ENCODE measurements at regions not wholly inside any gene's neighbourhood (a gene's known extent, or its start where the extent isn't known, plus 50 kb on each side); places are given as distances from the start of the nearest gene placed in this dataset.

- no peak for DNase-seq
Measured at GRCh38 chr22:48905206-48905975, 922.3 kb downstream of the BRD1 start.

DNA sequence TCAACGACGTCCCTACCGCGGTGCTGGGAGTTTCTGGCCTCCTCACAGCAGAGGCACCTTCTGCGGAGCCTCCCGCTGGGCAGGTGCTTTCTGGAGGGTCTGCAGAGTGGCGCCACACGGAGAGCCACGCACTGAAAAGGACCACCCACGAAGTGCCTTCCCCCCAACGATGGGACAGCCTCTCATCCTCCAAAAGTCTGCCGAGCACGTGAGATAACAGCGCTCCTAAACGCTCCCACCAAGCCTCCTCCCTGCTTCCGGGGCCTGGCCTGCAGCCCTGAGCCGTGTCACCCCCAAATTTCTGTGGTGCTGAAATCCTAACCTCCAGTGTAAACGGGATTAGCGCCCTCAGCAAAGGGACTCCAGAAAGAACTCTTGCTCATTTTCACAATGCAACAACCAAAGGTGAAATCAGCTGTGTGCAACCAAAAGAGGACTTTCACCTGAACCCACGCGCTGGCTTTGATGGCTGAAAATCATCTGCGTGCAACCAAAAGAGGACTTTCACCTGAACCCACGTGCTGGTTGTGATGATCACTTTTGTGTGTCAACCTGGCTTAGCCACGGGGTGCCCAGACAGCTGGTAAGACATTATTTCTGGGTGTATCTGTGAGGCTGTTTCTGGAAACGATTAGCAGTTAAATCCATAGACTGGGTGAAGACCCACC is 924.6 kb downstream of the BRD1 start:
- DNase-seq: no peak

- DNase-seq: no peak
Measured at GRCh38 chr22:48902001-48902869, 925.4 kb downstream of the BRD1 start.

GRCh38 chr22:48901324-48901723 is 926.3 kb downstream of the BRD1 start:
- no peak for DNase-seq

DNA sequence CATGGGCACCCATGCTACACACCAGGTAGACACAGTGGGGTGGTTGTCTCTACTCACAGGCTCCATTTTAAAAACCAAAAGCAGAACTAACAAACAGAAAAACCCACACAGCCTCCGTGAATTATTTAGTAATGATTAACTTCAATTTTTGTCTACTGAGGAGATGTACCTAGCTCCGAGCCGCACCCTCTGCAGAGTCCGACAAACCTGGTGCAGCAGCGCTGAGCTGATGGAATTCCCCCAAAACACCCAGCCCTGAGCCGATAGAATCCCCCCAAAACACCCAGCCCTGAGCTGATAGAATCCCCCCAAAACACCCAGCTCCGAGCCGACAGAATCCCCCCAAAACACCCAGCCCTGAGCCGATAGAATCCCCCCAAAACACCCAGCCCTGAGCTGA is 927.0 kb downstream of the BRD1 start:
- no peak for DNase-seq

DNA sequence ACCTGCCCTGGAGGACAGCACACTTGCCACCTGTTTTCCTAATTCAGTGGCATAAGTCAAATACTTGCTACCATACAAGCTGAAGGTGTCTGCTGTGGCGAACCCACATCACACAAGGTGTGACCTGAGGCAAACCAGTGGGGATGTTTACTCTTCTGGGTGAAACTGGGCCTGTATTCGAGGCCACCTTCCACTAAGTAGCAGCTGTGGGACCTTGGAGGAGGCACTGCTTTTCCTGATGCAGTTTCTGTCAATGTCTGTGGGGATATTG is 927.4 kb downstream of the BRD1 start:
- DNase-seq: no peak

DNA sequence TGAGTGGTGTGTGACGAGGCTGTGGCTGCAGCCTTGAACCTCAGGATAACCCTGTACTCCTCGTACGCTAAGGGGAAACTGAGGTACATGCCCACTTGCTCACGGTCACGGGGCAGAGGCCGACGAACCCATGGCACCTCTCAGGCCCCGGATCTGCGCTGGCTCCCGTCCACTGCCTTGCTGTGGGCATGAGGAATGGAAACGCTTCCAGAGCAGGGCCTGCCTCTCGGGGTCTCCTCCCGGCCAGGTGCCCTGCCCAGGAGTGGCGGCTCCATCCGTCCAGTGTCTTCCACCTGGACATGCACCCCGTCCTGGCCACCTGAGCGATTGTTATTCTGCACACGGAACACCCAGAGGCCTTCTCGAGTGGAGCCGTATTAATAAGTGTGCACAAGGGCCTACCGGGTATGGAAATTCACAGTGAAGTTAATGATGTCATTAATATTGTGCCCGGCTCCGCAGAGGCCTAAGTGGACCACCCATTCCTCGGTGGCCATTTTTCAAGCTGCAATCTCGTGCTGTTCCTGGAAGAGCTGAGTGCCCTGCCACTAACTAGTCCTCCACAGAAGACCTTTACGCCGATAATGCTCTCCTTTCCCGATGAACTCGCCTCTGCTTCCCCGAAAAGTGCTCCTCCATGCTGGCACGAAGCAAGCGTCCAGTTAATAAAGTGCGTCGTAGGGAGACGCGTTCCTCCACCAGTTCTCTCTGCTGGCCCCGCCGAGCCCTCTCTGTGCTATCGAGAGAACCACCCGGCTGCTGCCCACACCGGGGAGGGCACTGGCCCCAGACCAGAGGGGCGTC is 927.9 kb downstream of the BRD1 start:
- no peak for DNase-seq

DNA sequence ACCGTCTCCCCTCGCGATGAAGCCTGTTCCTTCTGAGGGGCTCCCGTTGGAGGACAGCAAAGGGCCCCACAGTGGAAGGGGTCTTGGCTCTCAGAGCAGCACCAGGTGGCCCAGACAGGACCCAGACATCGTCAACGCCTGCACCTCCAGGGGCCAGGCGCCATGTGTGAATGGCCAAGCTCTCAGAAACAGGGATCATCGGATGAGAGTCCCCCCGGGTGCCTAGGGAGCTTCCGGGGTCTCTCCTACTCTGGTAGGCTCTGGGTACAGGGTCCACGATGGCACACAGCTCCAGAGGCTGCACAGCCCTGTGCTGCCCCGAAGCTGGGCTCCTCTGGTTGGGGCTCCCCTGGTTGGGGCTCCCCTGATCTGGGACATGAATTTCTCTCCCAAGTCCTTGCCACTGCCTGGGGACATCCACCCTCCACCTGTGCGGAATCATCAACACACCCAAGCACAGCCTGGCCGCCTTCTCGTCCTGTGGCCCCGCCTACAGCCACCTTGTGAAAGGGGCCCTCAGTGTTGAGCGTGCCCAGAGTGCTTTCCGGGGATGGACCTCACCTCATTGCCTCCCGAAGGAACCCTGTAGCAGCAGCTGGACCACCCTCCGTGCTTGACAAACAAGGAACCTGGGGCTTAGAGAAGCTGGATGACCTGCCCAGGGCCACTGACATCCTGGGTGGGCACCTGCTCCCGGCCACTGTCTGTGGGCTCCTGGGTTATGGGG is 929.0 kb downstream of the BRD1 start:
- no peak for DNase-seq

- no peak for DNase-seq
Measured at GRCh38 chr22:48897645-48898370, 929.9 kb downstream of the BRD1 start.

GRCh38 chr22:48896766-48897644 is 930.7 kb downstream of the BRD1 start:
- no peak for DNase-seq

GRCh38 chr22:48895831-48896765 is 931.6 kb downstream of the BRD1 start:
- DNase-seq: no peak

DNA sequence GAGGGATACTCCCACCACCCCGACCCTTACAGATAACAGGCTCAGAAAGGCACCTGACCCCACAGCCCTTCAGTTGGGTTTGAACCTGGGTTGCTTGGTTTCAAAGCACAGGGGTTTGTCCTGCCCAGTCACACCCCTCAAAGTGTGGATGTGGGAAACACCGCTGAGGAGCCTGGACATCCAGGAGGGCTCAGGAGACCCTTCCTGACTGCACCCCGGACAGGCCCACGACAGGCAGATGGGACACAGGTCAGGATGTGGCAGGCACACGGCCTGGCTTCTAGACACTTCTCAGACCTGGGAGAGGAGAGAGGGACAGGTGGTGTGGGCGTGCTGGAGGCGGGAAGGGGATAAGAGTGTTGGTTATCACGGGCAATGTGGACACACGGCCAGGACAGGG is 932.3 kb downstream of the BRD1 start:
- no peak for DNase-seq

DNA sequence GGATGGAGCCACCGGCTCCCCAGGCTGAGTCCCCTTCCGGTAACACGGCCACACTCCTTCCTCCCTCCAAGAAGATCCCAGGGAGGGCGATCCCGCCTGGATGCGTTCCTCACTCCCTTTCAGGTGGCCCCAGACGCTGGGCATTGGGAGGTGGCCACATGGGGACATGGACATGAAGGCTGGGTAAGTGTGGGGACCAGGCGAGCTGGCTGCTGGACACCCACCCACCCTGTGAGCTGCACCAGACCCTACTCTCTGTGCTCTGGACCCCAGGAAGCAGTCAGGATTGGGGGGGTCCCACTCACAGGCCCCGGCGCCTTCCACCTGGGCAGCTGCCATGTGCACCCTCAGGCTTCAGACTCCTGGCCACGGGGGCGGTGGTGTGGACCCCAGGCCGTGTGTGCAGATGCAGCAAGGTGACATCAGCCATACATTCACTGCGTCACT is 932.8 kb downstream of the BRD1 start:
- DNase-seq: no peak

DNA sequence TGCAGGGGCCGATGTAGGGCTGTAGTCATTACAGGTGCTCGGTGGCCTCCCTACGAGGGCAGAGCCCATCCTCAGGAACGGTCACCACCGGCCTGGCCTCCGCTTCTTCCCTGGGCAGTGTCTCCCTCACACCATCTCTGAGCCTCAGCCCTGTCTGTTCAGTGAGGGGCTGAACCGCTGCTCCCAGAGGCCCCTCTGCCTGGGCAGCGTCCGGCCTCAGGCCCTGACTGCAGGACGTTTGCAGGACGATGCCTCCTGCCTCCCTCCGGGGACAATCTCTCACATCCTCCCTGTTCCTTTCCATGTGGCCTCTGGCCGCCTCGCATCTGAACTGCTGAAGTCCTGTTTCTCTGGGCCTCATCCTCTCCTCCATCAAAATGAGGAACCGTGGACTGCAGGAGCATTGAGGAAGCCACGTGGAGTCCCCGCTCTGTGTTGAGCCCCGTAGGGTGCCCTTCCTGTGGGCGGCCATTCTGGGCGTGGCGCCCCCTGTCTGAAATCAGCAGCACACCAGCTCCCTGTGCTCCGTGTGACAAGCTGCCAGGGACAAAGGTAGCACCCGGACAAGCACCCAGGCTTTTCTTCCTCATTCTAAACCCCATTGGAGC is 933.5 kb downstream of the BRD1 start:
- DNase-seq: peak; percentile 12

DNA sequence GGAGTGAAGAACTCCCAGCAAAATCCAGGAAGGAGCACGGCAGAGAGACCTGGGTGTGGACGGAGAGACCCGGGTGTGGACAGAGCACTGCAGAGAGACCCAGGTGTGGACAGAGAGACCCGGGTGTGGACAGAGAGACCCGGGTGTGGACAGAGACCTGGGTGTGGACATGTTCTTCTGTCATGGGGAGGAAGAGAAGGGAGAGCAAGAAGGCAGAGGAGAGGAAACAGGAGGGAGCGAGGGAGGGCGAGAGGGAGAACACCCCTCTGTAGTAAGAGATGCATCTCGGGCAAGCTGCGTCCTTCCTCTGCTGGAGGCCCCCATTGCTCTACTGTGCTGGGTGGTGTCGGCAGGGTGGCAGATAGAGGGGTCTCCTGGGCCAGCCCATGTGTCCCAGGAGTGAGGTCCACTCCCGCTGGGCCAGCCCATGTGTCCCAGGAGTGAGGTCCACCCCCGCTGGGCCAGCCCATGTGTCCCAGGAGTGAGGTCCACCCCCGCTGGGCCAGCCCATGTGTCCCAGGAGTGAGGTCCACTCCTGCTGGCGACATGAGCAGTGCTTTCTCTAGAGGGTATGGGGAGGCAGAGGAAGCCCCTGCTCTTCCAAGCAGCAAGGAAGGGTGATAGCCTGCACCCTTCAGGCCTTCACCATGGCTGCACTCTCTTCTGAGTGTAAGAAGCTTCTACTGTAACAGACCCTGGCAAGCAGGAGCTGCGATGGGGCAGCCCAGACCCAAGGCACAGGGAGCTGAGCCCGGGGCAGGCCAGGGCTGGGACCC is 934.2 kb downstream of the BRD1 start:
- no peak for DNase-seq

GRCh38 chr22:48892578-48893287 is 934.9 kb downstream of the BRD1 start:
- DNase-seq: no peak
